ENCODE measurements at regions not wholly inside any gene's neighbourhood (a gene's known extent, or its start where the extent isn't known, plus 50 kb on each side); places are given as distances from the start of the nearest gene placed in this dataset.

DNA sequence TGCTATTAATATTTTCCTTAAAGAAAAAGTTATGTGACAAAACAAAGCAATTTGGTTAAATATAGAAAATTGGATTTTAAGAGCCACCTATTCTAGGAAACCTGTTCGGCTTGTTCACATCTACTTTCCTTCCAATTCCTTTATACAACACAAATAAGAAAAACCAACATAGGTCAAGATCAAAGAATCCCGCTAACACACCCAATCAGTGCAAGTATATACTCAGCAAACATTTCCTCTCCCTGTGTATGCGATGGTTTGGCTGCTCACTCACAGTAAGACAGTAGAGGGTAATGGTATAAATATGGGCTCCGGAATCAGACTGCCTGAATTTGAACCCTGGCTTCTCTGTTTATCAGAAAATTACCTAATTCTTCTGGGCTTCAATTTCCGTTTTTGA is 757.5 kb upstream of the ZNF608 start:
- TF ChIP-seq EP300 (IDR thresholded peaks at IDR 0.05; ENCODE audit: borderline replicate concordance): no peak
- TF ChIP-seq EGR1 (IDR thresholded peaks at IDR 0.05): no peak
- TF ChIP-seq YY1 (IDR thresholded peaks at IDR 0.05; ENCODE audit: low read depth): no peak
- TF ChIP-seq, protein P1, sequence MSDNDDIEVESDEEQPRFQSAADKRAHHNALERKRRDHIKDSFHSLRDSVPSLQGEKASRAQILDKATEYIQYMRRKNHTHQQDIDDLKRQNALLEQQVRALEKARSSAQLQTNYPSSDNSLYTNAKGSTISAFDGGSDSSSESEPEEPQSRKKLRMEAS (IDR thresholded peaks at IDR 0.05): no peak
- TF ChIP-seq, protein P2, sequence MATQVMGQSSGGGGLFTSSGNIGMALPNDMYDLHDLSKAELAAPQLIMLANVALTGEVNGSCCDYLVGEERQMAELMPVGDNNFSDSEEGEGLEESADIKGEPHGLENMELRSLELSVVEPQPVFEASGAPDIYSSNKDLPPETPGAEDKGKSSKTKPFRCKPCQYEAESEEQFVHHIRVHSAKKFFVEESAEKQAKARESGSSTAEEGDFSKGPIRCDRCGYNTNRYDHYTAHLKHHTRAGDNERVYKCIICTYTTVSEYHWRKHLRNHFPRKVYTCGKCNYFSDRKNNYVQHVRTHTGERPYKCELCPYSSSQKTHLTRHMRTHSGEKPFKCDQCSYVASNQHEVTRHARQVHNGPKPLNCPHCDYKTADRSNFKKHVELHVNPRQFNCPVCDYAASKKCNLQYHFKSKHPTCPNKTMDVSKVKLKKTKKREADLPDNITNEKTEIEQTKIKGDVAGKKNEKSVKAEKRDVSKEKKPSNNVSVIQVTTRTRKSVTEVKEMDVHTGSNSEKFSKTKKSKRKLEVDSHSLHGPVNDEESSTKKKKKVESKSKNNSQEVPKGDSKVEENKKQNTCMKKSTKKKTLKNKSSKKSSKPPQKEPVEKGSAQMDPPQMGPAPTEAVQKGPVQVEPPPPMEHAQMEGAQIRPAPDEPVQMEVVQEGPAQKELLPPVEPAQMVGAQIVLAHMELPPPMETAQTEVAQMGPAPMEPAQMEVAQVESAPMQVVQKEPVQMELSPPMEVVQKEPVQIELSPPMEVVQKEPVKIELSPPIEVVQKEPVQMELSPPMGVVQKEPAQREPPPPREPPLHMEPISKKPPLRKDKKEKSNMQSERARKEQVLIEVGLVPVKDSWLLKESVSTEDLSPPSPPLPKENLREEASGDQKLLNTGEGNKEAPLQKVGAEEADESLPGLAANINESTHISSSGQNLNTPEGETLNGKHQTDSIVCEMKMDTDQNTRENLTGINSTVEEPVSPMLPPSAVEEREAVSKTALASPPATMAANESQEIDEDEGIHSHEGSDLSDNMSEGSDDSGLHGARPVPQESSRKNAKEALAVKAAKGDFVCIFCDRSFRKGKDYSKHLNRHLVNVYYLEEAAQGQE (IDR thresholded peaks at IDR 0.05; ENCODE audit: low read depth): no peak
- no peak for TF ChIP-seq NFIC (IDR thresholded peaks at IDR 0.05)
- TF ChIP-seq TAF1 (IDR thresholded peaks at IDR 0.05; ENCODE audit: low read depth): no peak
